ENCODE measurements at regions not wholly inside any gene's neighbourhood (a gene's known extent, or its start where the extent isn't known, plus 50 kb on each side); places are given as distances from the start of the nearest gene placed in this dataset.

- ChIA-PET CTCF (ENCODE audit: partially characterized antibody) (no interaction called here), POLR2A (ENCODE audit: partially characterized antibody) (no interaction called here)
- no peak overlapping the region for H3K27ac ChIP-seq (ENCODE audit: low read depth, low read length)
- no peak overlapping the region for H2AFZ ChIP-seq (ENCODE audit: low read length)
- H3K4me3 ChIP-seq (ENCODE audit: extremely low read depth in 1 of 4, insufficient read depth in 2 of 4, low read depth in 3 of 4, low read length in 4 of 4), result no peak overlapping the region
- no peak overlapping the region for H3K9ac ChIP-seq (replicated peaks in 1 of 4; ENCODE audit: extremely low read depth in 1 of 4, low read depth in 3 of 4, low read length in 3 of 4)
- no peaks in the 10 kb centered on the region for H3K79me1 ChIP-seq (ENCODE audit: low read depth, low read length)
- H3K36me3 ChIP-seq (ENCODE audit: control insufficient read depth in 2 of 4, insufficient read depth in 4 of 4, low read length in 3 of 4), result no peaks in the 10 kb centered on the region
- H3K79me2 ChIP-seq (ENCODE audit: control insufficient read depth in 1 of 2, insufficient read depth in 2 of 2, low read length in 2 of 2), result no peaks in the 10 kb centered on the region
- H2AK5ac ChIP-seq (ENCODE audit: low read depth, low read length), result no peak overlapping the region
- no peak overlapping the region for H2BK15ac ChIP-seq (ENCODE audit: low read length)
- no peaks in the 10 kb centered on the region for H3K27me3 ChIP-seq (replicated peaks in 1 of 4; ENCODE audit: control insufficient read depth in 3 of 4, extremely low read depth in 1 of 4, insufficient read depth in 3 of 4, low read length in 3 of 4)
- no peak overlapping the region for H3K14ac ChIP-seq (ENCODE audit: insufficient read length)
- H3K23me2 ChIP-seq (ENCODE audit: low read depth, low read length), result no peaks in the 10 kb centered on the region; the same call in 1 of the 2 replicates
- no peak overlapping the region for H2BK120ac ChIP-seq (replicated peaks; ENCODE audit: low read depth, low read length)
- H3K4me2 ChIP-seq (ENCODE audit: insufficient read depth in 1 of 2, low read depth in 2 of 2, low read length in 2 of 2), result no peak overlapping the region
- no peak overlapping the region for H4K5ac ChIP-seq (ENCODE audit: insufficient read length, low read depth, low read length)
- no peak overlapping the region for H4K8ac ChIP-seq (ENCODE audit: extremely low read depth, insufficient read depth, low read length)
- DNase-seq (ENCODE audit: low read depth in 1 of 2, low spot score in 2 of 2), result no peak
- H3K4me1 ChIP-seq (replicated peaks in 1 of 4; ENCODE audit: control insufficient read depth in 3 of 4, insufficient read depth in 4 of 4, low read length in 3 of 4), result no peaks in the 10 kb centered on the region
- no peak for FAIRE-seq
- H4K20me1 ChIP-seq (replicated peaks in 1 of 2; ENCODE audit: control insufficient read depth in 1 of 2, insufficient read depth in 2 of 2, low read length in 2 of 2), result no peaks in the 10 kb centered on the region
- H2BK20ac ChIP-seq (ENCODE audit: low read length), result no peak overlapping the region
- H2BK12ac ChIP-seq (ENCODE audit: low read depth, low read length), result no peak overlapping the region
- H2BK5ac ChIP-seq (ENCODE audit: low read depth, low read length), result no peak overlapping the region
- no peak overlapping the region for H3K56ac ChIP-seq (replicated peaks; ENCODE audit: insufficient read length, low read depth, low read length)
- H3K9me3 ChIP-seq (ENCODE audit: insufficient read depth in 2 of 2, low read depth in 1 of 2, low read length in 1 of 2), result no peaks in the 10 kb centered on the region
- no peak overlapping the region for H3K23ac ChIP-seq (ENCODE audit: insufficient read length)
- H4K91ac ChIP-seq (replicated peaks; ENCODE audit: insufficient read length, low read length), result no peak overlapping the region
- no peak overlapping the region for H3K18ac ChIP-seq (ENCODE audit: extremely low read depth, low read length)
- no peak overlapping the region for H3K4ac ChIP-seq (replicated peaks; ENCODE audit: insufficient read length, low read depth, low read length)
- TF ChIP-seq CHD2 (IDR thresholded peaks at IDR 0.05; ENCODE audit: low read length) (no peak), TBP (IDR thresholded peaks at IDR 0.05; ENCODE audit: low read depth, low read length) (no peak), PHF8 (conservative IDR thresholded peaks at IDR 0.05; ENCODE audit: low read depth, low read length) (no peak), BCL11A (IDR thresholded peaks at IDR 0.05; ENCODE audit: low read depth in 2 of 2, low read length in 2 of 2) (no peak), JUN (IDR thresholded peaks at IDR 0.05; ENCODE audit: low read depth, low read length) (no peak), CBX8 (IDR thresholded peaks at IDR 0.05; ENCODE audit: borderline replicate concordance, low read depth, low read length) (no peak), KDM1A (IDR thresholded peaks at IDR 0.05; ENCODE audit: borderline replicate concordance, low read length) (no peak), EGR1 (IDR thresholded peaks at IDR 0.05; ENCODE audit: borderline replicate concordance, low read depth, low read length) (no peak), BRCA1 (IDR thresholded peaks at IDR 0.05; ENCODE audit: low read depth, low read length) (no peak), MAX (IDR thresholded peaks at IDR 0.05) (no peak), TEAD4 (IDR thresholded peaks at IDR 0.05; ENCODE audit: low read depth, low read length) (no peak), CEBPB (IDR thresholded peaks at IDR 0.05; ENCODE audit: low read depth, low read length) (no peak), SP2 (IDR thresholded peaks at IDR 0.05; ENCODE audit: low read length) (no peak), EZH2 (IDR thresholded peaks at IDR 0.05; ENCODE audit: low read depth, low read length, severe bottlenecking) (no peak), HDAC6 (IDR thresholded peaks at IDR 0.05; ENCODE audit: low read depth, low read length) (no peak), TCF12 (IDR thresholded peaks at IDR 0.05; ENCODE audit: low read depth, low read length) (no peak), USF2 (IDR thresholded peaks at IDR 0.05; ENCODE audit: low read length) (no peak)
Observed at GRCh38 chr5:57671371-57671770, 188.8 kb upstream of the ACTBL2 start.

All from H1 (cell line).